SK-N-MC (cell line): ENCODE measurements at regions not wholly inside any gene's neighbourhood (a gene's known extent, or its start where the extent isn't known, plus 50 kb on each side); places are given as distances from the start of the nearest gene placed in this dataset.
"Not testable (repeated sequence)": the region's sequence is repeated elsewhere in the genome, so short reads cannot be mapped to it uniquely, and the experiment has no call there.

ENCODE experiments used
- DNase-seq: peaks from one replicate; pipeline ENCODE4 v3.0.0-alpha.2; 2011; ENCODE audit warnings: low read depth, low spot score
- H3K27ac ChIP-seq: fragments of 200-600 bp; sonication (generic); 2 replicates; pipeline ENCODE4 v1.5.1; 2016; ENCODE audit warnings: mixed run types
- H3K36me3 ChIP-seq: fragments of 200-600 bp; sonication (generic); 2 replicates; pipeline ENCODE4 v1.6.1; 2017; ENCODE audit warnings: antibody characterized with exemption, low read length, mixed read lengths; ENCODE audit not compliant: insufficient read depth
- H3K4me3 ChIP-seq: fragments of 200-600 bp; sonication (generic); 2 replicates; pipeline ENCODE4 v1.5.1; 2016
- H3K9ac ChIP-seq: fragments of 200-600 bp; sonication (generic); 2 replicates; pipeline ENCODE4 v1.8.0; 2017; ENCODE audit warnings: mixed run types, mixed read lengths; ENCODE audit not compliant: insufficient read length
- H3K9me3 ChIP-seq: fragments of 200-600 bp; sonication (generic); 2 replicates; pipeline ENCODE4 v1.6.1; 2017; ENCODE audit warnings: low read depth, mild to moderate bottlenecking, antibody characterized with exemption, low read length, moderate library complexity, mixed read lengths
- EZH2 ChIP-seq: fragments of 200-600 bp; sonication (generic); IDR thresholded peaks from one replicate; pipeline ENCODE4 v1.6.1; 2017; ENCODE audit warnings: antibody characterized with exemption
- FOXP2 ChIP-seq: optimal IDR thresholded peaks from 2 replicates; pipeline ENCODE3; 2011; ENCODE audit warnings: mild to moderate bottlenecking, moderate library complexity; ENCODE audit not compliant: insufficient read depth; ENCODE audit errors: extremely low read length, control extremely low read depth
- POLR2AphosphoS5 ChIP-seq: IDR thresholded peaks from 2 replicates; pipeline ENCODE4 v1.6.1; 2012; ENCODE audit warnings: mild to moderate bottlenecking, low read depth, low read length, borderline replicate concordance

DNA sequence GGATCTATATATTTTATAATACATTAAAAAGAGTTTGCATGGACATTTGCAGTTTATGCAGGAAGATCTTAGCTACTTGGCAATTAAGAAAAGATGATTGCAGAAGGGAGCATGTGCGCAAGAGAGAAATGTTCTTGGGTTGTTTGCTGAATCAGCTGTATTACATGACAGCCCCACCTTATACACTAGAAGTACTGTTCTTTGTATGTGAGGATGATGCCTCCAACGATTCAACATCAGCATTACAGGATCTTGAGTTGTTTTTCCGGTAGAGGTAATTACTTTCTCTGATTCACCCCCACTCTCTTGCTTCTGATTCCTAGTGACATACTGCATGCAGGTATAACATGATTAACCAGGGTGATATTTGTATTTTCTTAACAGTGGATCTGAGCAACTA lies 140.8 kb downstream of the PCDH7 start:
- H3K4me3 ChIP-seq: no peak overlapping the region
- TF ChIP-seq FOXP2 (no peak), EZH2 (no peak), POLR2AphosphoS5 (no peak)
- no peaks in the 10 kb centered on the region for H3K9me3 ChIP-seq
- no peak for DNase-seq
- H3K9ac ChIP-seq: no peak overlapping the region
- H3K27ac ChIP-seq: no peak overlapping the region
- H3K36me3 ChIP-seq: no peaks in the 10 kb centered on the region

DNA sequence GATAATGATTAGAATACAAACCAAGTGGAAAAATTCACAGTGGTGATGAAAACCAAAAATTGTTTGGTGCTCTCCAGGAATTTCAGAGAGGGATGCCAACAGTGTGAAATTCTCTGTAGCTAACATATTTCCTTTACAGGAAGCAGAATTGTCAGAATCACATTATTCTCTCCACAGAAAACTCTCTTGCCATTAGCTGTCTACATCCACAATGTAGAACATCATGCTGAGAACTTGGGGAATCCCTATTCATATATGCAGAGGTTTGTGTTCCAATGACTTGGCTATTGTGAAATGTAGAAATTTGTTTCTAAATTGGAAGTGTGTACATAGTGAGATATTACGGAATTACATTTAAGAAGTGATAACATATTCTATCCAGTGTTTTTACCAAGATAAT lies 142.0 kb downstream of the PCDH7 start:
- H3K9me3 ChIP-seq: no peaks in the 10 kb centered on the region
- TF ChIP-seq POLR2AphosphoS5: no peak
- no peak for TF ChIP-seq FOXP2
- no peak overlapping the region for H3K27ac ChIP-seq
- H3K36me3 ChIP-seq: no peaks in the 10 kb centered on the region
- no peak for DNase-seq
- no peak overlapping the region for H3K4me3 ChIP-seq
- H3K9ac ChIP-seq: no peak overlapping the region

DNA sequence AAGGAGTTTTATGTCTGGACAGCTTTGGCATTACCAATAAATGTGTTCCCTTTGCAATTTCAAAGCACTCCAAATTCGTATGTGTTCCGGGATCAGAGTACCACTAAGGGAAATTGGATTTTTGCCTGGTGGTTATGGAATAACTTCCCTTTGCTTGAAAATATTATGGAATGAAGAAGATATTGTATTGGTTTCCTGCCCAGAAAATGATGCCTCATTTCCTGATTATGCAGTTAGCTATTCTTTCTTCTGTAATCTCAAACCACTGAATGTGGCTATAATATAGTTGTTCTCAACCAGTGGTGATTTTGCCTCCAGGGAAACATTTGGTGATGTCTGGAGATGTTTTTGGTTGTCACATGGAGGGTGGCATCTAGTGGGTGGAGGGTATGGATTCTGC lies 142.9 kb downstream of the PCDH7 start:
- Histone ChIP-seq H3K36me3 (no peaks in the 10 kb centered on the region), H3K9ac (no peak overlapping the region), H3K9me3 (no peaks in the 10 kb centered on the region), H3K27ac (no peak overlapping the region), H3K4me3 (no peak overlapping the region)
- TF ChIP-seq FOXP2 (no peak), POLR2AphosphoS5 (no peak), EZH2 (no peak)
- no peak for DNase-seq

DNA sequence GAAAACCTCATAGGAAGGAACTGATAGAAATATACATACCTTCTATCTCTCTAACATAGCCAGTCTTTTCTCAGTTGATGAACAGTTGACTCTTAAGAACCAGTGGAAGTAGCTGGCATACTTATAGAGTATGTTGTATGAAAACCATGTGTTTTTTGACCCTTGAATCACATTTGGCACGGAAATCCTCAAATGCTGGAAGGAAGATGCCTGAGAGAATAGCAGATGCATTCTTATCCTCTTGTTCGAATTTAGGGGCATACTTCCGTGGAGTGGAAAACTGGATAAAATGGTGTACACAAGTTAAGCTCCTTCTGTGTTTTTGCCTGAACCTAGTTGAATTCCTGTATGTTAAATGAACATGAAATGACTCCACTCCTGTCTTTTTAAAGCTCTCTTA lies 145.5 kb downstream of the PCDH7 start:
- Histone ChIP-seq H3K27ac (no peak overlapping the region), H3K9ac (no peak overlapping the region), H3K36me3 (no peaks in the 10 kb centered on the region), H3K4me3 (no peak overlapping the region), H3K9me3 (no peaks in the 10 kb centered on the region)
- TF ChIP-seq FOXP2 (no peak), EZH2 (no peak), POLR2AphosphoS5 (no peak)
- no peak for DNase-seq

GRCh38 chr4:30866346-30866745 lies 146.2 kb downstream of the PCDH7 start:
- DNase-seq: no peak
- Histone ChIP-seq H3K27ac (no peak overlapping the region), H3K9me3 (no peaks in the 10 kb centered on the region), H3K9ac (no peak overlapping the region), H3K4me3 (no peak overlapping the region), H3K36me3 (no peaks in the 10 kb centered on the region)
- TF ChIP-seq POLR2AphosphoS5 (no peak), FOXP2 (no peak), EZH2 (no peak)

DNA sequence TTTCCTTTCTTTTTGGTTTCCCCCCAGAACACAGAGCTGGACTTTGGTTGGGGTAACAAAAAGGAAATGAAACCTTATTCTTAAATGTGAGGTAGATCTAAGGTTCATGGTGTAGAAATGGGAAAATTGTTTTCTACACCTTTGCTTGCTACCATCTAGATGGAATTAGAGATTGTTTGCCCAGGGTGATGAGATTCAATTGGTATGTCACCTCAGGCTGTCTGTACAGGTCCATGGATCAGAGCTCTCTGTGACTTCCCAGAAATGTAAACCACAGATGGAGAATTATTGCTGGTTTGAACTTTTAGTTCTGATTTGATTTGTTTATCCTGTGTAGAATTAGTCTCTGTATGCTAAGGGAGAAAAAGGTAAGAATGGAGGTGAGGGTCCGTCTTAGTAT lies 146.7 kb downstream of the PCDH7 start:
- no peaks in the 10 kb centered on the region for H3K36me3 ChIP-seq
- H3K9ac ChIP-seq: no peak overlapping the region
- DNase-seq: no peak
- H3K4me3 ChIP-seq: no peak overlapping the region
- H3K27ac ChIP-seq: no peak overlapping the region
- H3K9me3 ChIP-seq: no peaks in the 10 kb centered on the region
- TF ChIP-seq FOXP2: no peak
- no peak for TF ChIP-seq EZH2
- no peak for TF ChIP-seq POLR2AphosphoS5

DNA sequence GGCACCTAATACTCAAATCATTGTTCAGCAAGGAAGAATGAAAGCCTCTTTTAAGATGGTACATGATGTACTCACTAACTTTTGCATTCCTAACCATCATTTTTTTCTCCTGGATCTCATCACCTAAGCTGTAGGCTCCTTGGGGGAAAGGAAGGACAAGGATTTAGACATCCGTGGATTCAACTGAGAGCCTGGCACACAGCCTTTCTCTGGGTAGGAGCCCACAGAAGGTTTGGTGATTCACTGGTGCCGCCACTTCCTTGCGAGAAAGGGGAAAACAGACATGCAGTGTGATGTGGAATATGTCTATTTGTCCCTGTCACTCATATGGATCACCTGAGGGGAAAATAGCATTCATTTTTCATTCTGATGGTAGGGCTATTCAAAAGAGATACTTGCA lies 147.3 kb downstream of the PCDH7 start:
- Histone ChIP-seq H3K36me3 (no peaks in the 10 kb centered on the region), H3K27ac (no peak overlapping the region), H3K4me3 (no peak overlapping the region), H3K9me3 (no peaks in the 10 kb centered on the region), H3K9ac (no peak overlapping the region)
- DNase-seq: no peak
- no peak for TF ChIP-seq FOXP2
- no peak for TF ChIP-seq EZH2
- TF ChIP-seq POLR2AphosphoS5: no peak

DNA sequence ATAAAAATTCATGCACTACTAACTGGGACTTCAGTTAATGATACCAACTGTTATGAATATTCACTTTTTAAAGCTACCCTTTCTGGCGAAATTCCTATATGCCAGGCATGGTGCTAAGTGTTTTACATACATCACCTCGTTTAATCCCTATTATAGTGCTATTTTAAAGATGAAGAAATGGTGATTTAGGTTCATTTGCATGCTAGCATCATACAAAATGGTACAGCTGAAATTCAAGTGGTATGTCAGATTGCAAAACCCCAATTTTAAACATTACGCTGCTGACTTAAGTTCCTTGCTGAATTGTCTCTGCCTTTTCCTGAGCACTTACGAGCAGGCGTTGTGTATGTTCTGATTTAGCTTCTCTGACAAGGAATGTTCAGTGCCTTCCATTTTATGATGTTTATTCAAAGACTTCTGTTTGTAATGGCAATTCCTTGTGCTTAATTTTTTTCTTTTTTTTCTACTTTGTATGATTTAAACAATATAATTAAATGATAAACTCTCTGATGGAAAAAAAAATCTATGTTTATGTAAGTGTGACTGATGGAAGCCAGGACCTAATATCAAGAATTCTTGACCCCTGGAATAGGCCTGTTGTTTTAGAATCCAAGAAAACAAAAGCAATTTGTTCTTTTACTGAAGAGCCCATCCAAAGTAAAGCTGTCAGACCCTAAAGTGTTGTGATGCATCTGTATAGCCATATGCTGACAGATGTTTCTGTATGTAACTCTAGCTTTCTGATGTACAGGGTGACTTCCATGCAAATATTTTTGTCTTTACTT lies 148.1 kb downstream of the PCDH7 start:
- H3K27ac ChIP-seq: no peak overlapping the region
- no peaks in the 10 kb centered on the region for H3K9me3 ChIP-seq
- DNase-seq: no peak
- TF ChIP-seq FOXP2 (no peak), POLR2AphosphoS5 (no peak), EZH2 (no peak)
- H3K36me3 ChIP-seq: no peaks in the 10 kb centered on the region
- H3K4me3 ChIP-seq: no peak overlapping the region
- H3K9ac ChIP-seq: no peak overlapping the region

DNA sequence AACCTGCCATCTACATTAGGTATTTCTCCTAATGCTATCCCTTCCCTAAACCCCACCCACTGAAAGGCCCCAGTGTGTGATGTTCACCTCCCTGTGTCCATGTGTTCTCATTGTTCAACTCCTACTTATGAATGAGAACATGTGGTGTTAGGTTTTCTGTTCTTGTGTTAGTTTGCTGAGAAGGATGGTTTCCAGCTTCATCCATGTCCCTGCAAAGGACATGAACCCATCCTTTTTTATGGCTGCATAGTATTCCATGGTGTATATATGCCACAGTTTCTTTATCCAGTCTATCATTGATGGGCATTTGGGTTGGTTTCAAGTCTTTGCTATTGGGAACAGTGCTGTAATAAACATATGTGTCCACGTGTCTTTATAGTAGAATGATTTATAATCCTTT lies 149.2 kb downstream of the PCDH7 start:
- not testable (repeated sequence) for H3K4me3 ChIP-seq, H3K27ac ChIP-seq, H3K9me3 ChIP-seq, DNase-seq, H3K36me3 ChIP-seq, H3K9ac ChIP-seq
